ENCODE measurements at regions not wholly inside any gene's neighbourhood (a gene's known extent, or its start where the extent isn't known, plus 50 kb on each side); places are given as distances from the start of the nearest gene placed in this dataset.

- TF ChIP-seq KLF1 (tag; IDR thresholded peaks at IDR 0.05) (peak; percentile 24; the same call in 1 of the 2 replicates), SUPT5H (IDR thresholded peaks at IDR 0.05) (no peak), PRPF4 (IDR thresholded peaks at IDR 0.05; ENCODE audit: insufficient read depth, low read depth, low read length, poor library complexity, severe bottlenecking) (no peak), FOXK2 (conservative IDR thresholded peaks at IDR 0.05 in 1 of 2, IDR thresholded peaks at IDR 0.05 in 1 of 2; ENCODE audit: low read depth in 2 of 2) (peak in 1 of 2 experiments; percentile 52; a peak in 1 of 4 replicates), PHB (CRISPR knock-in tag; IDR thresholded peaks at IDR 0.05) (no peak), ZNF398 (CRISPR knock-in tag; IDR thresholded peaks at IDR 0.05) (no peak), DMBX1 (CRISPR knock-in tag; IDR thresholded peaks at IDR 0.05; ENCODE audit: borderline replicate concordance) (no peak), MGA (IDR thresholded peaks at IDR 0.05) (peak; percentile 66), ZBTB12 (CRISPR knock-in tag; IDR thresholded peaks at IDR 0.05) (peak; percentile 83), RHOXF2B (CRISPR knock-in tag; conservative IDR thresholded peaks at IDR 0.05) (no peak), TAF15 (IDR thresholded peaks at IDR 0.05; ENCODE audit: low read depth, low read length) (no peak), HDAC8 (tag; IDR thresholded peaks at IDR 0.05) (0 out of 2 replicates have a peak, but pooled peaks have one; percentile 29), SNIP1 (IDR thresholded peaks at IDR 0.05; ENCODE audit: low read depth) (0 out of 2 replicates have a peak, but pooled peaks have one; percentile 13)
Measured at GRCh38 chr9:97803167-97804058, 49.6 kb upstream of the FOXE1 start (continued).
